HG03469 (cell line): ENCODE measurements at regions not wholly inside any gene's neighbourhood (a gene's known extent, or its start where the extent isn't known, plus 50 kb on each side); places are given as distances from the start of the nearest gene placed in this dataset.
"Not testable (repeated sequence)": the region's sequence is repeated elsewhere in the genome, so short reads cannot be mapped to it uniquely, and the experiment has no call there.

Experiments
- ATAC-seq: cut with Tn5 transposase; IDR thresholded peaks from one replicate; pipeline ENCODE4 v1.9.1; 2021; ENCODE audit warnings: mild to moderate bottlenecking, moderate library complexity, moderate number of reproducible peaks; ENCODE audit not compliant: unreplicated experiment

DNA sequence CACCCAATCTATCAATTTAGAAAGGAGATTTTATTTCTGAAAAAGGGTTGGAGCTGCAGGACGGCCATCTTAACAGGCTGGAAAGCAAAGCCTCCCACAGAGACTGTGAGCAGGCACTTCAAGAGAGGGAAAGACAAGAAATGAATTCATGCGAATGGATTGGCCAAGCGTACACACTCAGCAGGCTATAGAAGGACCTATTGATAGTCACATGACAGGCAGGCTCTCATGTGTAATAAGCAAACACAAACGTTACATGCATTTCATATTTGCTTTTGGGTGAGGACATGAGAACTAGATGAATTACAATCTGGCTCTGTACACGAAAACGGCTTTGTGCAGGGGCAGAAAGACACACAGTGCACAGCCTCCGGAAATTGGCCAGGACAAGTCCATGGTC is 83.9 kb upstream of the GOLGA6L6 start:
- not testable (repeated sequence) for ATAC-seq

DNA sequence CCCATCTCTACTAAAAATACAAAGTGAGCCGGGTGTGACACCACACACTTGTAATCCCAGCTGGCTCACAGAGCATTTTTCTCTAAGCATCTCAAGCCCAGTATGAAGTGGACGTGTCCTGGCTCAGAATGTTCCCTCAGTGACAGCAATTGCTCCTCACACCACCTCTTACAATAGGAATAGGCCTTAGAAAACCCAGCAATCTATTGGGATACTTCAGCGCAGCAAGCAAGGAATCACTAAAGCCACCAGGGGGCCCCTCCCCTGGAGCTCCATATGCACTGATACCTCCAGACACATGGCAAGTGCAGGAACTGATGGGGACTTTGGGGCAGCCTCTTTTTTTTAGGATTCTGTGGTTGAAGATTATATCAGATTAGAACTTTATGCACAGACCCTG is 82.5 kb upstream of the GOLGA6L6 start:
- not testable (repeated sequence) for ATAC-seq

DNA sequence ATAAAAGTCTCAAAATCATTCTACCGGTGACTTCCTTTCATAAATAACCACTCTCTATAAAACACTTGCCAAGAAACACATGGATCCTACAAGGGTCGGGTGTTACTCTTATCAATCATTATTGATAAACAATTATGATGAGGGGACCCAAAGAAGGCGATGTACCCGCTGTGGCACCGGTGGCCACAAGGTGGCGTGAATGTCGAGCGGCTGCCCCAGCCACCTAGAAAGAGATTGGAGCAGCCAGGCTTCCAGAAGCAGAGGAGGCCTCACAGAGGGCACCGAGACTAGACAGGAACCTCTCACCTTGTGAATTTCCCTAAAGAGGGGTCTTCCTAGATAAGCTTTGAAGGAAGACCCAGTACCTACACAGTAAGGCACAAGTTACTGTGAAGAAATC is 80.5 kb upstream of the GOLGA6L6 start:
- peak; percentile 51 for ATAC-seq

DNA sequence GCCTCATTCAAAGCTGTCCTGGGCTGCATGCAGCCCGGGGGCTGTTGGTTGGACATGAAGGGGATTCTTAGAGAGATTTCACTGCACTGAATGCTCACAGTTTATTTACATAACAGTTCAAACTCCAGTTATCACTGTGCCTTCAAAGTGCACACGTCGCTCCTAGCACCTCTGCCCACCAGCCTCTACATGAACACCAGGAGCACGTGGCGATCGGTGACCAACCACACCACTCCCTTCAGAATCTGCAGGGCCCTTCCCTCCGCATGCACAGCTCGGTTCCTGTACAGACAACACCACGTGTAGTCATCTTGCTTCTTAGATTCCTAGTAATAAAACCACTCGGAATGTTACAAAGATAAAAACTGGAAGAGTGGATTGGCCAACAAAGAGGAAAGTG is 72.9 kb upstream of the GOLGA6L6 start:
- not testable (repeated sequence) for ATAC-seq

DNA sequence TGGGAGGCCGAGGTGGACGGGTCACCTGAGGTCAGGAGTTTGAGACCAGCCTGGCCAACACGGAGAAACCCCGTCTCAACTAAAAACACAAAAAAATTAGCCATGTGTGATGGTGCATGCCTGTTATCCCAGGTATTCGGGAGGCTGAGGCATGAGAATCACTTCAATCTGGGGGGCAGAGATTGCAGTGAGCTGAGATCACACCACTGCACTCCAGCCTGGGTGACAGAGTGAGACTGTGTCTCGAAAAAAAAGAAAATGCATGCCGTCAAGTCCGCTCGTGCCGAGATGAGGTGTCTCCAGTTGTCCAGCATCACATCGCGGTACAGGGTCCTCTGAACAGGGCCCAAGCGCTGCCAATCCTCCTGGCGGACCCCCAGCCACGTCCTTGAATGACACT is 71.2 kb upstream of the GOLGA6L6 start:
- ATAC-seq, result not testable (repeated sequence)

DNA sequence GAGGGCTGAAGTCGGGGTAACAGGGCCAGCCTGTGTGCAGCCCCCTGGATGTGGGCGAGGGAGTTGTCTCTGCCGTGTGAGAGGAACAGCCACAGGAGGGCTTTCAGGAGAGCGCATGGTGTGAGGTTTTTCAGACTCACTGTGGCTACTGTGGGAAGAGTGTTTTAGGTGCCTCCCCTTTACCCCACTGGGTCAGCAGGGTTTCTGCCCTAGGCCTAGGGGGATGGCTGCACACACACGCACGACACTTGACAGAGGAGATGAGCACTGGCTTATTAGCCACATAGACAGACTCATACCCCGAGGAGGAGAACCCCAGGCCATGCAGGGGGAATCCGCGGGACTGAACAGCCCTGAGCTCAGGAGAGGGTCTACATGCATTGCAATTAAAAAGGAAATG is 70.8 kb upstream of the GOLGA6L6 start:
- ATAC-seq, result not testable (repeated sequence)

GRCh38 chr15:20611667-20612290 is 70.2 kb upstream of the GOLGA6L6 start:
- not testable (repeated sequence) for ATAC-seq

- ATAC-seq, result not testable (repeated sequence)
Observed at GRCh38 chr15:20608179-20608578, 66.6 kb upstream of the GOLGA6L6 start.

DNA sequence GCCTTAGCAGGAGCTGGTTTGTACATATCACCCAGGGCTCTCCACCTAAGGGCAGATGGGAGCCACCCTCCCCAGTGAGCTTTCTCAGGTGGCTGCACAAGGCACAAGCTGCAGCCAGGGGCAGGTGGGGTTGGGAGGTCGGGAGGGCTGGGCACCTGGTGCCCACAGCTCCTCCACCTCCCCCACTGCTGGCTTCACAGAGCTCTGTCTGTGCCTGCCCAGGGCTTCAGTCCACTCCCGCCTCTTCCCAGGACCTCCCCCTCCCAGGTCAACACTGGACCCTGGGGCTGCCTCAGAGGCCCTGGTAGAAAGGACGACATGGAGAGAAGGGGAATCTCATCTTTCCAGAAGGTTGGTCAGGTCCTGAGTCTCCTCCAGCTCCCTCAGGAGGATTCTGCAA is 55.6 kb upstream of the GOLGA6L6 start:
- not testable (repeated sequence) for ATAC-seq

DNA sequence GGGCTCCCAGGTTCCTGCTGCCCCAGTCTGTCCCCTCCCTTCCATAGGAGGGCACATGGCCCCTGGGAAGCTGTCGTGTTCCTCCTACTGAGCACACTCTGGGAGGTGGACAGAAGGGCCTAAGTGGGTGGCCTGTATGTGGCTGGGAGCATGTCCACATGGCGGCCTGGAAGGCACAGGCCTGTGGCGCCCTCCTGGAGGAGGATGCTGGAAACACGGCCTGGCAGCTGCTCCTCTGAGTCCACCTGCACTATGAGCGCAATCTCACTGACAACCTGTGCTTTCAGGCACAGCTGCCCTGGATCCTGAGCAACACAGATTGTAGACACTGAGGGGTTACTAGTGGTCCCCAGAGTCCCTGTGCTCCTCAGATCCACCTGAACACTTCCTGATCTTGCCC is 52.6 kb upstream of the GOLGA6L6 start:
- ATAC-seq, result not testable (repeated sequence)

- ATAC-seq, result not testable (repeated sequence)
Observed at GRCh38 chr15:20591936-20592335, 50.3 kb upstream of the GOLGA6L6 start.
